ENCODE measurements at regions not wholly inside any gene's neighbourhood (a gene's known extent, or its start where the extent isn't known, plus 50 kb on each side); places are given as distances from the start of the nearest gene placed in this dataset.
"Not testable (repeated sequence)": the region's sequence is repeated elsewhere in the genome, so short reads cannot be mapped to it uniquely, and the experiment has no call there.

GRCh38 chr5:144055391-144055790, 115.1 kb downstream of the YIPF5 start:
- not testable (repeated sequence) for TF ChIP-seq ZNF565 (CRISPR knock-in tag; conservative IDR thresholded peaks at IDR 0.05; ENCODE audit: low read depth); ZFP30 (CRISPR knock-in tag; IDR thresholded peaks at IDR 0.05); OSR1 (CRISPR knock-in tag; IDR thresholded peaks at IDR 0.05)
